H1 (cell line): ENCODE measurements at regions not wholly inside any gene's neighbourhood (a gene's known extent, or its start where the extent isn't known, plus 50 kb on each side); places are given as distances from the start of the nearest gene placed in this dataset.

Experiments used
- CTCF ChIA-PET: fragments of 300-600 bp; sonication (Branson Sonifier 250); formaldehyde crosslinking; loops from one replicate; lab custom pipeline; 2021; ENCODE audit not compliant: partially characterized antibody; lab: Charles Lee
- POLR2A ChIA-PET: fragments of 300-600 bp; sonication (Branson Sonifier 250); formaldehyde crosslinking; loops from one replicate; lab custom pipeline; 2021; ENCODE audit warnings: inconsistent platforms; ENCODE audit not compliant: partially characterized antibody; lab: Charles Lee
- DNase-seq, 2 experiments: peaks; one replicate each; pipeline versions ENCODE4 v3.0.0 to v3.0.0-alpha.2; 2010 to 2022; ENCODE audit warnings: low spot score in 2 of 2, low read depth in 1 of 2, mixed read lengths in 1 of 2
- FAIRE-seq: peaks from 2 replicates; lab custom pipeline; 2011; peaks lifted over from hg19 to GRCh38; lab: Jason Lieb, UNC
- H2AFZ ChIP-seq: 2 replicates; pipeline ENCODE4 v1.8.1; 2012; ENCODE audit warnings: low read length, inconsistent platforms
- H2AK5ac ChIP-seq: 2 replicates; pipeline ENCODE4 v1.6.1; 2013; ENCODE audit warnings: low read depth, low read length
- H2BK120ac ChIP-seq: replicated peaks from 2 replicates; pipeline ENCODE3; 2013; ENCODE audit warnings: low read depth, low read length, inconsistent platforms
- H2BK12ac ChIP-seq: 2 replicates; pipeline ENCODE4 v1.6.1; 2013; ENCODE audit warnings: low read depth, low read length
- H2BK15ac ChIP-seq: 2 replicates; pipeline ENCODE4 v1.6.1; 2013; ENCODE audit warnings: low read length
- H2BK20ac ChIP-seq: 2 replicates; pipeline ENCODE4 v1.6.1; 2013; ENCODE audit warnings: low read length
- H2BK5ac ChIP-seq: 2 replicates; pipeline ENCODE4 v1.6.1; 2013; ENCODE audit warnings: low read depth, low read length
- H3K14ac ChIP-seq: 2 replicates; pipeline ENCODE4 v1.6.1; 2013; ENCODE audit warnings: inconsistent platforms; ENCODE audit not compliant: insufficient read length
- H3K18ac ChIP-seq: 2 replicates; pipeline ENCODE4 v1.6.1; 2013; ENCODE audit warnings: low read length; ENCODE audit errors: extremely low read depth
- H3K23ac ChIP-seq: 2 replicates; pipeline ENCODE4 v1.6.1; 2013; ENCODE audit warnings: inconsistent platforms; ENCODE audit not compliant: insufficient read length
- H3K23me2 ChIP-seq: 2 replicates; pipeline ENCODE4 v1.6.1; 2013; ENCODE audit warnings: low read depth, low read length
- H3K27ac ChIP-seq: 2 replicates; pipeline ENCODE4 v1.6.1; 2011; ENCODE audit warnings: low read depth, low read length, inconsistent platforms
- H3K27me3 ChIP-seq, 4 experiments: replicated peaks in 1 of 4; 1 replicate in 1 of 4; 2 replicates in 3 of 4; pipeline versions ENCODE4 v1.6.1 to v1.8.1; 2011 to 2013; ENCODE audit warnings: low read length in 3 of 4, mild to moderate bottlenecking in 3 of 4, inconsistent platforms in 2 of 4, mixed read lengths in 2 of 4, moderate library complexity in 1 of 4; ENCODE audit not compliant: control insufficient read depth in 3 of 4, insufficient read depth in 3 of 4; ENCODE audit errors: extremely low read depth in 1 of 4
- H3K36me3 ChIP-seq, 4 experiments: 2 replicates each; pipeline versions ENCODE4 v1.6.1 to v1.8.1; 2011 to 2013; ENCODE audit warnings: mild to moderate bottlenecking in 4 of 4, low read length in 3 of 4, moderate library complexity in 2 of 4, control low read depth in 1 of 4, inconsistent platforms in 1 of 4; ENCODE audit not compliant: insufficient read depth in 4 of 4, control insufficient read depth in 2 of 4
- H3K4ac ChIP-seq: replicated peaks from 2 replicates; pipeline ENCODE3; 2013; ENCODE audit warnings: low read length, low read depth, mixed read lengths, inconsistent platforms; ENCODE audit not compliant: insufficient read length
- H3K4me1 ChIP-seq, 4 experiments: replicated peaks in 1 of 4; 1 replicate in 1 of 4; 2 replicates in 3 of 4; pipeline versions ENCODE4 v1.6.1 to v1.8.1; 2011 to 2013; ENCODE audit warnings: low read length in 3 of 4, inconsistent platforms in 2 of 4, mixed read lengths in 1 of 4; ENCODE audit not compliant: insufficient read depth in 4 of 4, control insufficient read depth in 3 of 4
- H3K4me2 ChIP-seq, 2 experiments: 2 replicates each; pipeline versions ENCODE4 v1.6.1 to v1.8.1; 2011 to 2013; ENCODE audit warnings: low read depth in 2 of 2, low read length in 2 of 2, control low read depth in 1 of 2, inconsistent platforms in 1 of 2, mild to moderate bottlenecking in 1 of 2; ENCODE audit not compliant: insufficient read depth in 1 of 2
- H3K4me3 ChIP-seq, 4 experiments: fragments of 200-600, 300-600 bp in 1 of 4; sonication (generic), shearing (Covaris generic), sonication (Bioruptor Twin) in 1 of 4; 2 replicates each; pipeline versions ENCODE4 v1.5.1 to v1.8.1; 2011 to 2016; ENCODE audit warnings: low read length in 4 of 4, low read depth in 3 of 4, control low read depth in 2 of 4, inconsistent platforms in 2 of 4, mild to moderate bottlenecking in 2 of 4, mixed read lengths in 1 of 4, moderate library complexity in 1 of 4; ENCODE audit not compliant: insufficient read depth in 2 of 4; ENCODE audit errors: extremely low read depth in 1 of 4
- H3K56ac ChIP-seq: replicated peaks from 2 replicates; pipeline ENCODE3; 2013; ENCODE audit warnings: low read depth, mild to moderate bottlenecking, mixed read lengths, low read length, inconsistent platforms; ENCODE audit not compliant: insufficient read length
- H3K79me1 ChIP-seq: 2 replicates; pipeline ENCODE4 v1.6.1; 2013; ENCODE audit warnings: low read depth, low read length, control low read depth
- H3K79me2 ChIP-seq, 2 experiments: 2 replicates each; pipeline versions ENCODE4 v1.6.1 to v1.8.1; 2012 to 2013; ENCODE audit warnings: low read length in 2 of 2, mild to moderate bottlenecking in 2 of 2, inconsistent platforms in 1 of 2; ENCODE audit not compliant: insufficient read depth in 2 of 2, control insufficient read depth in 1 of 2
- H3K9ac ChIP-seq, 4 experiments: replicated peaks in 1 of 4; 1 replicate in 1 of 4; 2 replicates in 3 of 4; pipeline versions ENCODE4 v1.6.1 to v1.8.1; 2011 to 2013; ENCODE audit warnings: low read depth in 3 of 4, low read length in 3 of 4, control low read depth in 2 of 4, mild to moderate bottlenecking in 2 of 4, moderate library complexity in 2 of 4, inconsistent platforms in 1 of 4; ENCODE audit errors: extremely low read depth in 1 of 4
- H3K9me3 ChIP-seq, 2 experiments: 2 replicates each; pipeline versions ENCODE4 v1.6.1 to v1.8.1; 2012 to 2013; ENCODE audit warnings: mild to moderate bottlenecking in 2 of 2, moderate library complexity in 2 of 2, control low read depth in 1 of 2, inconsistent platforms in 1 of 2, low read depth in 1 of 2, low read length in 1 of 2, mixed read lengths in 1 of 2; ENCODE audit not compliant: insufficient read depth in 2 of 2
- H4K20me1 ChIP-seq, 2 experiments: replicated peaks in 1 of 2; 2 replicates each; pipeline versions ENCODE3 to v1.8.1; 2011 to 2013; ENCODE audit warnings: inconsistent platforms in 2 of 2, low read length in 2 of 2, mild to moderate bottlenecking in 1 of 2; ENCODE audit not compliant: insufficient read depth in 2 of 2, control insufficient read depth in 1 of 2
- H4K5ac ChIP-seq: 2 replicates; pipeline ENCODE4 v1.6.1; 2013; ENCODE audit warnings: low read length, low read depth, mixed read lengths, inconsistent platforms; ENCODE audit not compliant: insufficient read length
- H4K8ac ChIP-seq: 2 replicates; pipeline ENCODE4 v1.8.0; 2013; ENCODE audit warnings: mild to moderate bottlenecking, moderate library complexity, low read length, inconsistent platforms; ENCODE audit not compliant: insufficient read depth; ENCODE audit errors: extremely low read depth
- H4K91ac ChIP-seq: replicated peaks from 2 replicates; pipeline ENCODE3; 2013; ENCODE audit warnings: low read length, mixed read lengths, inconsistent platforms; ENCODE audit not compliant: insufficient read length
- ASH2L ChIP-seq: fragments of 200-600, 300-600 bp; sonication (generic); IDR thresholded peaks from one replicate; pipeline ENCODE4 v1.7.1; 2017; ENCODE audit warnings: low read length
- POU5F1 ChIP-seq: IDR thresholded peaks from 2 replicates; pipeline ENCODE4 v1.6.1; 2011; ENCODE audit warnings: low read depth, mild to moderate bottlenecking, low read length, moderate library complexity
- WGBS, 2 experiments: shearing (Covaris generic) in 1 of 2; methylation state at CpG; one replicate each; pipeline versions ENCODE4 v1.1.6 to v1.1.7; 2013 to 2015; ENCODE audit warnings: low lambda C conversion rate in 2 of 2, mixed read lengths in 2 of 2, inconsistent platforms in 1 of 2, low coverage in 1 of 2, missing lambda C conversion rate in 1 of 2; ENCODE audit not compliant: insufficient replicate concordance in 2 of 2, insufficient coverage in 1 of 2, insufficient read length in 1 of 2; ENCODE audit errors: extremely low coverage in 1 of 2, missing lambda C conversion rate in 1 of 2; 5-methylcytosine and 5-hydroxymethylcytosine counted together

- Histone ChIP-seq H3K79me1 (no peaks in the 10 kb centered on the region), H3K9me3 (peaks cover 3 to 8% of the 10 kb centered on the region in 2 experiments; a peak in 1 of 4 replicates), H4K8ac (no peak overlapping the region), H3K4ac (peak overlapping the region; percentile 46), H3K36me3 (no peaks in the 10 kb centered on the region), H4K91ac (peak overlapping the region; percentile 81), H3K23ac (no peak overlapping the region), H3K79me2 (no peaks in the 10 kb centered on the region; a peak in 1 of 4 replicates), H3K27ac (no peak overlapping the region), H4K5ac (no peak overlapping the region), H3K4me2 (peak overlapping the region in 1 of 2 experiments; percentile 23; a peak in 1 of 4 replicates), H4K20me1 (peaks cover 0 to 2% of the 10 kb centered on the region in 2 experiments), H2BK15ac (peak overlapping the region; percentile 85), H3K4me3 (no peak overlapping the region), H2AFZ (no peak overlapping the region), H3K56ac (no peak overlapping the region), H3K23me2 (peaks cover 3% of the 10 kb centered on the region; the same call in 1 of the 2 replicates), H3K4me1 (peaks cover 5 to 20% (median 13%) of the 10 kb centered on the region in 4 experiments), H2BK5ac (peak overlapping the region; percentile 38; the same call in 1 of the 2 replicates), H2BK12ac (peak overlapping the region; percentile 98; the same call in 1 of the 2 replicates), H3K9ac (peak overlapping the region in 1 of 4 experiments; percentile 52; a peak in 2 of 7 replicates), H2BK120ac (peak overlapping the region; percentile 5), H3K27me3 (no peaks in the 10 kb centered on the region), H2BK20ac (peak overlapping the region; percentile 3; the same call in 1 of the 2 replicates), H2AK5ac (peak overlapping the region; percentile 100), H3K14ac (peak overlapping the region; percentile 13), H3K18ac (peak overlapping the region; percentile 52; the same call in 1 of the 2 replicates)
- no peak for DNase-seq
- TF ChIP-seq ASH2L, result peak; percentile 63
- TF ChIP-seq POU5F1, result no peak
- ChIA-PET POLR2A (no interaction called here), CTCF (interaction anchor here (1.3 to 1.6 kb wide), 3 partner anchors 15 to 320 kb away, joined by 3 to 5 read pairs (median 3); no protein-coding TSS in a partner anchor)
- no peak for FAIRE-seq
- WGBS, 2 experiments, result 92 to 100% methylated on average over 1 to 6 of the region's 6 CpGs
These were observed 220.8 kb downstream of the QKI start for GRCh38 chr6:163635315-163635714.
